SK-N-SH (cell line): ENCODE measurements at regions not wholly inside any gene's neighbourhood (a gene's known extent, or its start where the extent isn't known, plus 50 kb on each side); places are given as distances from the start of the nearest gene placed in this dataset.

ENCODE experiments used
- FOXJ3 ChIP-seq: sonication (generic); formaldehyde crosslinking; IDR thresholded peaks from 2 replicates; pipeline ENCODE4 v1.5.1; 2020; ENCODE audit warnings: mild to moderate bottlenecking, missing genetic modification reagents
- NRF1 ChIP-seq: IDR thresholded peaks from 2 replicates; pipeline ENCODE4 v1.6.1; 2012; ENCODE audit warnings: low read depth, mild to moderate bottlenecking, low read length
- TF ChIP-seq, protein P1 (sequence below): fragments of 200-600 bp; sonication (generic); IDR thresholded peaks from 2 replicates; pipeline ENCODE4 v1.6.1; 2017; ENCODE audit warnings: antibody characterized with exemption, mild to moderate bottlenecking, moderate library complexity

DNA sequence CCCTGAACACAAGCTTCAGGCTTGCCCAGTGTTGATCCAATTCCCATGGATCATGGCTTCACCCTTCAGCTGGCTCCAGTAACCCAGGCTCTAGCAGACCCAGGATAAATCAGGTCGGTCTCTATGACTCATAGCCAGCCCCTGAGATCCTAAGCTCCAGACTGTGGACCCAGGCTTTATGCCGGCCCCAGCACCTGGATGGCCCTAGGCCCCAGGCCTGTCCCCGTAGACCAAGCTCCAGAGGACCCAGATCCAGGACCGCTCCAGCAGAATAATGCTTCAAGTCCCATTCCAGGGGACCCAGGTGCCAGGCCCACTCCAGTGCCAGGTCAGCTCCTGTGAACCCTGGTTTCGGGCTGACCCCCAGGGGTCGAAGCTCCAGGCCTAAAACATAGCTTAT lies 1589.9 kb upstream of the DDX18 start:
- TF ChIP-seq, protein P1, sequence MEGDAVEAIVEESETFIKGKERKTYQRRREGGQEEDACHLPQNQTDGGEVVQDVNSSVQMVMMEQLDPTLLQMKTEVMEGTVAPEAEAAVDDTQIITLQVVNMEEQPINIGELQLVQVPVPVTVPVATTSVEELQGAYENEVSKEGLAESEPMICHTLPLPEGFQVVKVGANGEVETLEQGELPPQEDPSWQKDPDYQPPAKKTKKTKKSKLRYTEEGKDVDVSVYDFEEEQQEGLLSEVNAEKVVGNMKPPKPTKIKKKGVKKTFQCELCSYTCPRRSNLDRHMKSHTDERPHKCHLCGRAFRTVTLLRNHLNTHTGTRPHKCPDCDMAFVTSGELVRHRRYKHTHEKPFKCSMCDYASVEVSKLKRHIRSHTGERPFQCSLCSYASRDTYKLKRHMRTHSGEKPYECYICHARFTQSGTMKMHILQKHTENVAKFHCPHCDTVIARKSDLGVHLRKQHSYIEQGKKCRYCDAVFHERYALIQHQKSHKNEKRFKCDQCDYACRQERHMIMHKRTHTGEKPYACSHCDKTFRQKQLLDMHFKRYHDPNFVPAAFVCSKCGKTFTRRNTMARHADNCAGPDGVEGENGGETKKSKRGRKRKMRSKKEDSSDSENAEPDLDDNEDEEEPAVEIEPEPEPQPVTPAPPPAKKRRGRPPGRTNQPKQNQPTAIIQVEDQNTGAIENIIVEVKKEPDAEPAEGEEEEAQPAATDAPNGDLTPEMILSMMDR, result no peak
- TF ChIP-seq FOXJ3 (CRISPR knock-in tag) (no peak), NRF1 (no peak)
